Putamen (tissue), 1 donor: ENCODE measurements at regions not wholly inside any gene's neighbourhood (a gene's known extent, or its start where the extent isn't known, plus 50 kb on each side); places are given as distances from the start of the nearest gene placed in this dataset.
"Not testable (repeated sequence)": the region's sequence is repeated elsewhere in the genome, so short reads cannot be mapped to it uniquely, and the experiment has no call there.

ENCODE experiments used
- DNase-seq: peaks from one replicate; pipeline ENCODE4 v3.0.0-alpha.2; 2016; ENCODE audit warnings: low spot score

DNA sequence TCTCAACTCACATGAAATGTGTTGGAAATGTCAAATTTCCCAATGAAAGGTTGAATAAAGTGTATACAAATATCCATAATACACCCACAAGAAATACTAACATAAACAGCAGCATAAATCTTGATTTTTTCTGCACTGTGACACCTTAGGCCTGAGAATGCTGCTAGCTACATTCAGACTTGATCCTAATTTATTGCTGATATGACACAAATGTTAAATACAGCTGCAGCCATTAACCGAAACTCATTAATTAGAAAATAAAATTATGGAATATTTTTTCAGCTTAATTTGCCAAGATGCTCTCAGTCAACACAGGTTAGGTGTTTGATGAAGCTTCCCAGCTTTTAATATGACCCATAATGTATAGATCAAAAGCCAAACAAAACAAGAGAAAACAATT is 914.3 kb upstream of the C9orf72 start:
- no peak for DNase-seq

DNA sequence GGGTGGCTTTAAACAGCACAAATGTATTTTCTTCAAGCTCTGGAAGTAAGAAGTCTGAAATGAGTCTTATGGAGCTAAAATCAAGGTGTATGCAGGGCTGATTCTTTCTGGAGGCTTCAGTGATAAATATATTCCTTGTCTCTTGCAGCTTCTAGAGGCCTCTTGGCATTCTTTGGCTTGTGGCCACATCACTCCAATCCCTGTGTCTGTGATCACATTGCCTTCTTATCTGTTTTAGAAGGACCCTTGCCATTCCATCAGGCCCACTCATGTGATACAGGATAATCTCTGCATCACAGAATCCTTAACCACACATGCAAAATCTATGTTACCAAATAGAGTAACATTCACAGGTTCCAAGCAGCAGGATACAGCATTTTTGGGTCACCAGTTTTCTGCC is 917.8 kb upstream of the C9orf72 start:
- no peak for DNase-seq

DNA sequence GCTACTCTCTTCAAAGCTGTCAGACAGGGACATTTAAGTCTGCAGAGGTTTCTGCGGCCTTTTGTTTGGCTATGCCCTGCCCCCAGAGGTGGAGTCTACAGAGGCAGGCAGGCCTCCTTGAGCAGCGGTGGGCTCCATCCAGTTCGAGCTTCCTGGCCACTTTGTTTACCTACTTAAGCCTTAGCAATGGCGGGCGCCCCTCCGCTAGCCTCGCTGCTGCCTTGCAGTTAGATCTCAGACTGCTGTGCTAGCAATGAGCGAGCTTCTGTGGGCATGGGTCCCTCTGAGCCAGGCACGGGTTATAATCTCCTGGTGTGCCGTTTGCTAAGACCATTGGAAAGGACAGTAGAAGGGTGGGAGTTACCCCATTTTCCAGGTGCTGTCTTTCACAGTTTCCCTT is 924.9 kb upstream of the C9orf72 start:
- not testable (repeated sequence) for DNase-seq

DNA sequence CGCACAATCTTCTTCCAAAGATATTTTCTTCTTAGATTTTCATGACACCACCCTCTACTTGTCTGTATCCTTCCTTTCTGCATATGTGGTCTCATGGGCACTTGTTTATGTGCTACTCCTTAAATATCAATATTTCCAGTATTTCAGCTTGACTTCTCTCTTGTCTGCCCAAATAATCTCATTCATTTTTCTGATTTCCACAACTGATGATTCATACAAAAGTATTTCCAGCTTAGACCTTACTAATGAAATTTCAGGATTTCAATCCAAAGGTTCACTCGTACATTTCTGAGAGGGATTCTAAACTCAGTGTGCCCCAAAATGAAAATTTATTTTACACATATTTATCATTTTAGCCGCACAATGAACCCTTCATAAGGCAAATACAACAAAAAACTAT is 928.9 kb upstream of the C9orf72 start:
- DNase-seq: no peak

DNA sequence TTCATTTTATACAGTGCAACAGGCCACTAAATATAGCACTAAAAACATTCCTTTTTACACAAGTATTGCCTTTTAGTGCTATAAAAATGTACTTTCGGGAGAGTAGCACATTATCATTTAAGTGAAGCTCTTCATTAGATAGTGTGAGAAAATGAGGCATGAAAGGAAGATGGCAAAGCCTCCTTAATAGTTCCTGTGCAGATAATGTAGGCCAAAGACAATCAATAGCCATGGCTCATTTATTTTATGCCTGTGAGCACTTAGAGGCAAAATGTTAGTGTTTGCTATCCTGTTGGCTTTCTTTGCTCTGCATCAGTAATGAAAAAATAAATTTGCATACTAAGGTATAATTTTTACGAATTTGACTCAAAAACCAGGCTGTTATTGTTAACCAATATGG is 929.5 kb upstream of the C9orf72 start:
- no peak for DNase-seq

DNA sequence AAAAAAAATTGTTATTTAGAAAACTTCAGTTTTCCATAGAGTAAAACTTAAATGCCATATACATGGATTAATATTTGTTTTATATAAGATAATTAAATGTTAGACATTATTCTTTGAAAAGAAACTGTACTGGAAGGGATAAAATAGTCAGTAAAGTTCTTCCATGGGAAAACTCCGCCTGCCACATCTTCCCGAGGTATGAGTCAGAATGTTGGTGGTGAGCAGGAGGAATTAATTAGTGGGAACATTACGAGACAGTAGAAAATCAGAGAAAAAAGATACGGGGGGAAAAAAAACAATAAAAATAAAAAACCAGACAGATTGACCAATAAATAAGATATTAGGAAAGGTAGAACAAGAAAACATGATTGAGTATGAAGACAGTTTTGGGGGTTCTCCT is 930.3 kb upstream of the C9orf72 start:
- DNase-seq: no peak

DNA sequence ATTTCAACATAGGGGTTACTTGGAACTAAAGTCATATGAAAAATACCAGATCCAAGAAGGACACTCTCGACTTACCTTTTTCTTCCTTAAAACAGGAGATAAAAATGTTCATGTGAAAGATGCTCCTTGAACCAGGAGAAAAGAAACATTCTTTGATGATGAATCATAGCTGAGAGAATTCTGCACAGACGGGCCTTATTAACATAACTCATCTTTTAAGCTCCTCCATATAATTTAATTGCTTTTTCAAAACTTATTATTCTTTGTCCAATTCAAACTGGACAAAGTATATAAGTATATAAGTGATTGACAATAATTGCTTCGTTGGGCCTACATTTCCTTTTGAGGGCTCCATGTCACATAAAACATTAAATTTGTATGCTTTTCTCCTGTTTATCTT is 945.2 kb upstream of the C9orf72 start:
- no peak for DNase-seq

DNA sequence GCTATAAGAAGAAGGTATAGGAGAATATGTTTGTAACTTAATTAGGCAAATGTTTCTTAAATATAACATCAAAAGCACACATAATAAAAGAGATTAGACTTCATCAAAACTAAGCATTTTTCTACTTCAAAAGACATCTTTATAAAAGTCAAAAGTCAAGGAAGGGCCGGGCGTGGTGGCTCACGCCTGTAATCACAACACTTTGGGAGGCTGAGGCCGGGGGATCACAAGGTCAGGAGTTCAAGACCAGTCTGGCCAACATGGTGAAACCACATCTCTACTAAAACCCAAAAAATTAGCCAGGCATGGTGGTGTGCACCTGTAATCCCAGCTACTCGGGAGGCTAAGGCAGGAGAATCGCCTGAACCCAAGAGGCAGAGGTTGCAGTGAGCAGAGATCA is 951.0 kb upstream of the C9orf72 start:
- DNase-seq: not testable (repeated sequence)

DNA sequence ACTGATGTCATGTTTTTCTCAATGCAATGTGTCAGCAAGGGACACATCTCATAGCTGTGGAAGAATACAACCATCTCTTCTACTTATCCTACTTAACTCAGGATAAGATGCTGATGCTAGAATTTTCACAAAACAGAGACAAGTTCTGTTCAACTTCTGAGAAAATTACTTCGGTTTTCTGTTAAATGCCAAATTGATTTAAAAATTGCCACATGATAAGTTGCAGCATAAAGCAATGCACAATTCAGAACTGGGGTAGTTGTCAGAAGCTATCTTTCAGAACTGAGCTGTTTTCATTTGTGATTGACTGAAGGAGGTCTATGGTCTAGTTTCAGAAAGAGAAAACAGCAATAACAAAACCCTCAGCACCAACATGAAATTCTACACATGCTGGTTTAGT is 954.8 kb upstream of the C9orf72 start:
- no peak for DNase-seq

DNA sequence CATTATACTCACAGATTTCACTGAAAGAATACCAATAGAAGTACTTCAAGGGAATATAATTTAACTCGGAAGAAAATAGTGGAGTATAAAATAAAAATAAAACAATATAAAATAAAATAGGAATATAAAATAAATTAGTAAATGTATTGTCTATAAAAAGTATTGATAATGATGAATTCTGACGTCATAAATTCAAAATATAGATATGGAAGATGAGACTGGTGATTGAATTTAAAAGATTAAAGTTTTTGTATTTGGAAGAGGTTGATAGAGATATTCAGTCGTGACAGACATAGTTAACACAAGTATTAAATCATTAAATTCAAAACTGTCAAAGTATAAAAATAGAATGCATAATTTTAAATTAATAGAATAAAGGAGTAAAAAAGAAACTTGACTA is 964.9 kb upstream of the C9orf72 start:
- no peak for DNase-seq

DNA sequence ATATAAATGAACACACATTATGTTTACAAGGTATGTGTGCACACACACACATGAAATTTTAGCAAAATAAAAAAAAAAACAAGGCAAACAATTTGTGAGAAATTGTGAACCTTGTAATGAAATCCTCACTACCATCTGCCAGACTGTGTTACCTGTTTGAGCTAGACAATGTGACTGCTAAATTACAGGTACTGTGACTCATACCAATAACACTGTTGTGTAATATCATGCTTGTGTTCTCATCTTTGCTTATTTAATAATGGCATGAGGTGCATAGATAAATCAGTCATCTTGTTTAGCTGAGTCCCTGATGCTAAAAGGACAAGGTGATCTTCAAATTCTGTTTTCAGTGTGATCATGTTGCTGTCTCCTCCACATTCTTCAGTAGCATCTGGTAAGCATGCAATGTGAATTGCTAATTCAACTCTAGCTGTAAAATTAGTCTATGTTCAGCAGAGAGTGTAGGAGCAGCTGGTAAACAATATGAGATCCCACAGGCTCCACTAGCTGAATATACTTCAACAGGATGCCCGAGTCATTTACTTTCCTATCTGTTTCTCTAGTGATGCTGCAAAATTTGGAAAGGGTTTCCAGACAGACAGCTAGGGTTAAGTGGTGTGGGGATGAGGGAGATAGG is 966.3 kb upstream of the C9orf72 start:
- no peak for DNase-seq

DNA sequence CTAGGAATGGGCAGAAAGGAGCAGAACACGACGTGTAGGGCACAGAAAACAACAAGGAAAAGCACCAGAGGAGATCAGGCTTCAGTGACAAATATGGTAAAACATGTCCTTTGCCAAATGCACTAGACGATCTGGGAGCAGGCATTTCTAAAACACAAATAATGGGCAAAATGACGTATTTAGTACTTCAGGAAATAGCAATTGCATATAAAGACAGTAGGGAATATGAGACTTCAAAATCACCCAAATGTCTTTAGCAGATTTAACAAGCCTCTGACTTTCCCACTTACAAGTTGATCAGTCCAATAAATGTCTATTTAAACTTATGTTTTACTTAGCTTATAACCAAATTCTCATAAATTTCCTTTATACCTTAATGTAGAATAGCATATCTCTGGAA is 969.6 kb upstream of the C9orf72 start:
- no peak for DNase-seq

DNA sequence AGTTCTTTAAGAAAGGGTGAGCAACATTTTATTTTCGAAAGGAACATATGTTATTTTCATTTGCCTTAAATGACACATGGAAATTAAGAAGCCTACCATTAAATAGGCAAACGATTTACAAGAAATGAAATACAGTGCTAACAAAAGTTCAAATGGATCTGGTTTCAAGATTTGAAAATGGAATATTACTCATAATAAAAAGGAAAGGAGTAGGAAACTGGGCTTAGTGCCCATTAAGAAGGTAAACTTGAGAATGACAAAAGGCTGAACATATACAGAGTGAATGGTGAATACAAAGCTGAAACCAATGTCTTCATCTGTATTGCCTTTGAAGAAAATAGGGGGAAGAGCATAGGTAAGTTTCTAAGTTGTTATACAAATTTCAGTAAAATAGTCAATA is 974.2 kb upstream of the C9orf72 start:
- DNase-seq: no peak

DNA sequence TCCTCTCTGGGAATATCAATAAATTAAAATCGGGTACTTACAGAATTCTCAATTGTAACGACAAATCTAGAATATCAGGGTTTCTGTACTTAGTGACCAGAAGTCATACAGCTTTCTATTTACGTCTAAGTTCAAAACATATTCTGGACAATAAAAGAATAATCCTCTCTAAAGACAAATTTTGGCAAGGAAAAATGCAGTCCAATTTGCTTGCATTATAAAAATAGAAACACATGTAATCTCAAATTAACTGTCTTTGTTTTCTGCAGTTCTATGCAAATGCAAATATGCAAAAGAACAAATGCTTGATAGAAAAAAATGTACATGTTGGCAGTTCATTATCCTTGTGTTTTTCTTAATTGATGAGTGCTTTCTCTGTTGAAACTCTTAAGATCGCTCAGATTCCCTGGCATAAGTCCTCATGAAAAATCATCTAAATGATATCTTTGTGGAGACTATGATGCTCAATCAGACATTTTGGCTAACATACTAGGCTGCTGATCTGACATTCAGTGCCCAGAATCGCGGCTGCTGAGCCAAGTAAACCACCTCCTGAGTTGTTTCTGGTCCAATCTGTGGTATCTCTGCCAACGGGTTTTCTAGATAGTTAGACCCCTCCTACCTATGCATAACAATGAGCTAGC is 990.1 kb upstream of the C9orf72 start:
- no peak for DNase-seq

DNA sequence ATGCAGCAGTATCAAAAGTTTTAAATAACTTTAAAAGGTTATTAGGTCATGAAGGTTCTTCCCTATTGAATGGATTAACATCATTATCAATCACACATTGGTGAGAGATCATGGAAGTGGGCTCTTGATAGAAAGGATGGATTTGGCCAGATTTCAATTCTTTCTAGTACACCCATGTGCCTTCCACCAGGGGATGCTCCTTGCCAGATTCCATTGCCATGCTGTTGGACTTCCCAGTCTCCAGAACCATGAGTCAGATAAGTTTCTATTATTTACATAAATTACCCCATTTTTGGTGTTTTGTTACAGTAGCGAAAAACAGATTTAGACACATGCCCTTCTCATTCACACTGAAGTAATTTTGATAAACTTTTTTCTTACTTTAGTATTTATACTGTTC is 1010.6 kb upstream of the C9orf72 start:
- DNase-seq: no peak

DNA sequence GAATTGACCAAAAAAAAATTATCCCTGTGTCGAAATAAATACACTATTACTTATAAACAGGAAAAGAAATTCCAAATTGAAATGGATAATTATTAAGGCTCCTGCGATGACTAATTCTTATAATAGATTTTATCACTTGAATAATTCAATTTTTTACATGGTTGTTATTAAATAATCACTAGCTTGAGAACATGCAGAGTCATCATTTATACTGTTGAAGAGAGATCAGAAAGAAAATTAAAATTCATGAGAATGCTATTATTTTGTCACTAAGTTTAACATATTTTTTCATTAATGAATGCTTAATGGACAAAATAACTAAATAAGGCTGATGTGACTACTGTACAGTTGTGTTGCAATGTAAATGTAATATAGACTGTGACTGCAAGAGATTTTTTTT is 1011.3 kb upstream of the C9orf72 start:
- DNase-seq: no peak

DNA sequence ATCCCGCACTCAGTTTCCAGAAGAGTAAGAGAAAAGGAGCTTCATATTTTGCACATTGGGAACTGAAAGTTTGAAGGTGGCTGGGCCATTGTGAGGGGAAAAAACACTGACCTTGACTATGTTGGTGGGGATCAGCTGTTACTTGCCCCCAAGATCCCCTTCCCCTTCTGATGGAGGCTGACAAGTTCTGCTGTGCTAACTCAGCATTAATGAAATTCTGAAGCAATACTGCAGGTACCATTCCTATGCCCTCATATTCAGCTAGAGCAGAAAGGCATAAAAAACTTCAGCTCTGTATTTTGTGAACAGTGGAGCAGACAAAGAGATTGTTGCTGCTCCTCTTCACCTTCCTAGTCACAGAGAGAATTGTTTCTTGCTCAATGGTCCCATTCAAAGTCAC is 1013.8 kb upstream of the C9orf72 start:
- DNase-seq: no peak

DNA sequence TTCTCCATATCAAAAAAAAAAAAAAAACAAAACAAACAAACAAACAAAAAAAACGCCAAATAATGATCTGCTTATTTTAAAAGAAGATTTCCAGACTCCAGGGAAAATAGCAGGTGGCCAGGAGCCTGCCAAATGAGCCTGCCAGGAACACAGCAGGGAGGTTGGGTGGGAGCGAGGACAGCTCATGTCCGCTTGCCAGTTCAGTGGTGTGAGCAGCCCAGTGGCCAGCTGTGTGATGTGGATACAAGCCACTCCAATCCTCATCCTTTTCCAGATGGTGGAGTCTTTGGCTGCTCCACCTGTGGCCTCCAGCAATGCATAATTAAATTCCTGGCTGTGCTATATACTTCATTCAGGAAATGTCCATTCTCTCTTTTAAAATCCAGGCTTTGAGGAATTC is 1025.1 kb upstream of the C9orf72 start:
- no peak for DNase-seq

DNA sequence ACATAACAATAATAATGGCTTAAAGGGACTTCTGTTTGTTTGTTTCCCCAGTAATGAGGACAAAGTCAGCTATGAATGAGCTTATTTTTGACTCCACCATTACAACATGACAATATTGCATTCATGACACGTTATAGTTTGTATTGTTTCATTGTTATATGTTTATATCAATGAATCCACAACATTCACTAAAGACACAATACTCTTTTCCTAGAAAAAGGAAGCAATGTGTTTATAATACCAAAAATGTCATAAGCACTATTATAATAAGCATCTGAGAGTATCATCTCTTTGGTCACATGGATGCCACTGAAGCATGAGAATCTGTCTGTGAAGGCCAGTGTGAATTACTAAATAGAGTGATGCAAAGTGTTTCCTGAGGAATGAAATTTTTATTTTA is 1026.9 kb upstream of the C9orf72 start:
- peak; percentile 41 for DNase-seq

DNA sequence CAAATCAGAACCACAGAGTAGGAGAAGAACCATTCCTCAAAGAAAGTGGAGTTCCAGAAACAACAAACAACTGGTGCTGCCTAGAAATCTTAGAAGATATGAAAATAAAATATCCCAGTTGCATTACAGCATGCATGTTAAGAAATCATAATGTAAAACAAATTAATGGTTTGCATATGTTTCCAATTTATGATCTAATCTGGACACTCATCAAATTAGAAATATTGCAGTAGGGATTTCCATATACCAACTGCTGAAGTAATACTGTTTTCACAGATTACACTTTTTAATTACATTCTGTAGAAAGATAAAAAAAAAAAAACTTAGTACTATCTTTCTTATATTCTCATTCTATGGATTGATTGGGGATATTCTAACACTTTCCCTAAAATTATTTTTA is 1034.6 kb upstream of the C9orf72 start:
- no peak for DNase-seq

DNA sequence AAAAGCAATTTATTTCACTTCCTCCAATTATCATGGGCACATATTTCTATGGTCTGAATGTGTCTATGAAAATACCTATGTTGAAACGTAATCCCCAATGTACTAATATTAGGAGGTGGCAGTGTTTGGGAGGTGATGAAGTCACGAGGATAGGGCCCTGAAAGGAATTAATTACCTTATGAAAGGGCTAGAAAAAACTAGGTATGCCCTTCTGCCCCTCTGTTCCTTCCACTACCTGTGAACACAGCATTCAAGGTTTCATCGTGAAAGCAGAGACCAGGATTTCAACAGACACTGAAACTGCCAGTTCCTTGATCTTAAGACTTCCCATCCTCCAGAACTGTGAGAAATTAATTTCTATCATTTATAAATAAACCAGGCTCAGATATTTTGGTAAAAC is 1037.1 kb upstream of the C9orf72 start:
- DNase-seq: no peak

DNA sequence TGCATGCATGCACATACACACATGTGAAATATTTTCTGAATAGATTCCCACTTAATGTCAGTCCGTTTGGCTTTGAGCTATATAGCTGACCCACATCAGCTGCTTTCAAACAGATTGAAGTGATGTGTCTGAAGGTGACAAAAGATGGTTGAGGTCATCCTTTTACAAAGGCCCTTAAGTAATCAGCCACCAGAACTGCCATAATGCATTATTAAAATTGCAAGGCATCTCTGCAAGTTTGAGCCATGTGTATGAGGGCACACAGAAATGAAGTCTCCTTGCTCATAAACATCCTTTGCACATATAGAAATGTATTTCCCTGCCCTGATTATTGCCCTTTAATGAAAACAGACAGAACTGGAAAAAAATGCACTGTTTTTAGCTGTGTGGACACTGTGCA is 1043.0 kb upstream of the C9orf72 start:
- no peak for DNase-seq

DNA sequence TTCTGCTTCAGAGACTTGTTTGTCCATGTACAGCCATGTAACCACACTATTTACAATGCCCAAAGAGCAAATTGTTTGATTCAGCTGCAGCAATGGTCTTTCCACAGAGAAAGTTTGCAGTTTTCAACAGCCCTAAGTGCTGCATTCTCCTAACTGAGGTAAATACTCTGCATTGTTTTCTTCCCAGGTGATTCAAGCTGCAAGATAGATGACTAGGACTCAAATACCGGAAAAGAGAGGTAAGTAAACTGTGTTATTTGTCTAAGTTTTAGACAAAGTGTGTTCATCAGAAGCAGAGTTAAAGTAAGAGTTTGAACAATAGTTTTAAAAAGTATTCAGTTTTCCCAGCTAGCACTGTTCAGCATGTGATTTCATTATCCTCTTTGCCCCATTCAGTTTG is 1046.7 kb upstream of the C9orf72 start:
- DNase-seq: no peak

DNA sequence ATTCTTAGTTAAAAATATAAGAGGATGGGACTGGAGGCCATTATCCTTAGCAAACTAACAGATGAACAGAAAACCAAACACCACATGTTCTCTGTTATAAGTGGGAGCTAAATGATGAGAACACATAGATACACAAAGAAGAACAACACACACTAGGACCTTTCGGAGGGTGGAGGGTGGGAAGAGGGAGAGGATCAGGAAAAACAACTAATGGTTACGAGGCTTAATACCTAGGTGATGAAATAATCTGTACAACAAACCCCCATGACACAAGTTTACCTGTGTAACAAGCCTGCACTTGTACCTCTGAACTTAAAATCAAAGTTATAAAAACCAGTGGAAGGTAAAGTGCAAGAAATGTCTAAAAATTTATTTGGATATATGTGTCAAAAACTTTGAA is 1047.4 kb upstream of the C9orf72 start:
- no peak for DNase-seq
